DND-41 (cell line): ENCODE measurements at regions not wholly inside any gene's neighbourhood (a gene's known extent, or its start where the extent isn't known, plus 50 kb on each side); places are given as distances from the start of the nearest gene placed in this dataset.

Experiments
- ATAC-seq: fragments of 200-7000 bp; cut with Tn5 transposase; 3 replicates; pipeline ENCODE4 v1.9.1; 2021; ENCODE audit warnings: low read depth; ENCODE audit not compliant: insufficient read depth
- DNase-seq: peaks from one replicate; pipeline ENCODE4 v3.0.0-alpha.2; 2020
- H2AFZ ChIP-seq: 2 replicates; pipeline ENCODE4 v1.6.0; 2012; ENCODE audit warnings: low read depth, low read length
- H3K27ac ChIP-seq: 2 replicates; pipeline ENCODE4 v1.5.1; 2012; ENCODE audit warnings: low read length, inconsistent platforms
- H3K27me3 ChIP-seq: fragments of 200-600 bp; sonication (generic); 2 replicates; pipeline ENCODE4 v1.6.0; 2012; ENCODE audit warnings: low read length, mild to moderate bottlenecking, inconsistent platforms; ENCODE audit not compliant: insufficient read depth, poor library complexity
- H3K36me3 ChIP-seq: 2 replicates; pipeline ENCODE4 v1.5.1; 2012; ENCODE audit warnings: low read length, inconsistent platforms; ENCODE audit not compliant: insufficient read depth
- H3K4me1 ChIP-seq: 2 replicates; pipeline ENCODE4 v1.5.1; 2012; ENCODE audit warnings: mild to moderate bottlenecking, low read length; ENCODE audit not compliant: insufficient read depth
- H3K4me2 ChIP-seq: 2 replicates; pipeline ENCODE4 v1.6.0; 2012; ENCODE audit warnings: mild to moderate bottlenecking, moderate library complexity, low read length, inconsistent platforms; ENCODE audit not compliant: insufficient read depth
- H3K4me3 ChIP-seq, 2 experiments: fragments of 200-600 bp in 1 of 2; shearing (Covaris generic) in 1 of 2; 2 replicates each; pipeline ENCODE4 v1.5.1; 2012 to 2016; ENCODE audit warnings: inconsistent platforms in 2 of 2, low read length in 2 of 2, mild to moderate bottlenecking in 2 of 2, low read depth in 1 of 2, moderate library complexity in 1 of 2
- H3K79me2 ChIP-seq: 2 replicates; pipeline ENCODE4 v1.6.0; 2012; ENCODE audit warnings: low read length, inconsistent platforms; ENCODE audit not compliant: insufficient read depth
- H3K9ac ChIP-seq: 2 replicates; pipeline ENCODE4 v1.6.0; 2012; ENCODE audit warnings: low read depth, mild to moderate bottlenecking, inconsistent platforms, low read length, moderate library complexity
- H3K9me3 ChIP-seq: 2 replicates; pipeline ENCODE4 v1.5.1; 2012; ENCODE audit warnings: low read length, moderate library complexity, mild to moderate bottlenecking, inconsistent platforms; ENCODE audit not compliant: insufficient read depth, severe bottlenecking
- H4K20me1 ChIP-seq: 2 replicates; pipeline ENCODE4 v1.6.0; 2012; ENCODE audit warnings: low read length; ENCODE audit not compliant: insufficient read depth
- CTCF ChIP-seq: IDR thresholded peaks from 2 replicates; pipeline ENCODE4 v1.5.1; 2012; ENCODE audit warnings: borderline replicate concordance, low read length, moderate library complexity, mild to moderate bottlenecking; ENCODE audit not compliant: poor library complexity, severe bottlenecking; ENCODE audit errors: extremely low read depth
- EZH2 ChIP-seq: IDR thresholded peaks from 3 replicates; pipeline ENCODE4 v1.6.1; 2012; ENCODE audit warnings: borderline replicate concordance, low read depth, mild to moderate bottlenecking, moderate library complexity, low read length, inconsistent platforms; ENCODE audit not compliant: severe bottlenecking

GRCh38 chr16:64202571-64202970, 919.3 kb downstream of the CDH11 start:
- no peak overlapping the region for H3K4me2 ChIP-seq
- no peak overlapping the region for H3K27ac ChIP-seq
- no peaks in the 10 kb centered on the region for H3K79me2 ChIP-seq
- TF ChIP-seq CTCF, result no peak
- no peak for TF ChIP-seq EZH2
- H2AFZ ChIP-seq, result no peak overlapping the region
- H4K20me1 ChIP-seq, result no peaks in the 10 kb centered on the region
- no peaks in the 10 kb centered on the region for H3K36me3 ChIP-seq
- H3K9ac ChIP-seq, result no peak overlapping the region
- no peaks in the 10 kb centered on the region for H3K9me3 ChIP-seq
- H3K4me3 ChIP-seq, result no peak overlapping the region
- no peaks in the 10 kb centered on the region for H3K27me3 ChIP-seq
- no peaks in the 10 kb centered on the region for H3K4me1 ChIP-seq
- ATAC-seq (no peak), DNase-seq (no peak)

- no peak for TF ChIP-seq CTCF
- TF ChIP-seq EZH2, result no peak
- Histone ChIP-seq H3K9ac (no peak overlapping the region), H2AFZ (no peak overlapping the region), H3K4me1 (no peaks in the 10 kb centered on the region), H4K20me1 (no peaks in the 10 kb centered on the region), H3K36me3 (no peaks in the 10 kb centered on the region), H3K27ac (no peak overlapping the region), H3K4me3 (no peak overlapping the region), H3K27me3 (no peaks in the 10 kb centered on the region), H3K4me2 (no peak overlapping the region), H3K79me2 (no peaks in the 10 kb centered on the region), H3K9me3 (no peaks in the 10 kb centered on the region)
- no peak for ATAC-seq
- DNase-seq, result no peak
Observed at GRCh38 chr16:64196444-64196843, 925.4 kb downstream of the CDH11 start.

GRCh38 chr16:64185954-64186353, 935.9 kb downstream of the CDH11 start:
- TF ChIP-seq EZH2 (no peak), CTCF (no peak)
- Histone ChIP-seq H3K4me3 (no peak overlapping the region), H2AFZ (no peak overlapping the region), H3K27me3 (no peaks in the 10 kb centered on the region), H3K79me2 (no peaks in the 10 kb centered on the region), H3K4me2 (no peak overlapping the region), H3K4me1 (no peaks in the 10 kb centered on the region), H3K9me3 (no peaks in the 10 kb centered on the region), H3K36me3 (no peaks in the 10 kb centered on the region), H4K20me1 (no peaks in the 10 kb centered on the region), H3K9ac (no peak overlapping the region), H3K27ac (no peak overlapping the region)
- DNase-seq (no peak), ATAC-seq (no peak)

GRCh38 chr16:64184156-64184555, 937.7 kb downstream of the CDH11 start:
- Histone ChIP-seq H3K4me1 (no peaks in the 10 kb centered on the region), H3K27me3 (no peaks in the 10 kb centered on the region), H3K79me2 (no peaks in the 10 kb centered on the region), H3K4me3 (no peak overlapping the region), H3K27ac (no peak overlapping the region), H3K36me3 (no peaks in the 10 kb centered on the region), H3K4me2 (no peak overlapping the region), H3K9me3 (no peaks in the 10 kb centered on the region), H4K20me1 (no peaks in the 10 kb centered on the region), H2AFZ (no peak overlapping the region), H3K9ac (no peak overlapping the region)
- DNase-seq, result no peak
- no peak for ATAC-seq
- no peak for TF ChIP-seq CTCF
- no peak for TF ChIP-seq EZH2
